ENCODE measurements at regions not wholly inside any gene's neighbourhood (a gene's known extent, or its start where the extent isn't known, plus 50 kb on each side); places are given as distances from the start of the nearest gene placed in this dataset.

- Mint-ChIP-seq H3K4me1 (peaks cover 2 to 16% (median 16%) of the 10 kb centered on the region in 3 donors), H3K4me3 (no peak overlapping the region), H3K27me3 (peaks cover 11 to 15% of the 10 kb centered on the region in 2 donors), H3K36me3 (no peaks in the 10 kb centered on the region), H3K27ac (no peak overlapping the region), H3K9me3 (peaks cover 4 to 9% (median 5%) of the 10 kb centered on the region in 3 donors)
- ATAC-seq (replicated peaks in 1 of 4), result no peak
- Histone ChIP-seq H3K27ac (ENCODE audit: low read length) (no peak overlapping the region), H3K9me3 (no peaks in the 10 kb centered on the region), H3K4me1 (ENCODE audit: control insufficient read depth in 1 of 2, extremely low read depth in 1 of 2, insufficient read depth in 2 of 2, low read length in 2 of 2) (peaks cover 0 to 15% of the 10 kb centered on the region in 2 experiments), H3K36me3 (ENCODE audit: control insufficient read depth in 2 of 2, extremely low read depth in 1 of 2, insufficient read depth in 1 of 2, low read length in 1 of 2) (peaks cover 0 to 5% of the 10 kb centered on the region in 2 donors), H3K27me3 (replicated peaks in 1 of 2; ENCODE audit: control insufficient read depth in 2 of 2, extremely low read depth in 1 of 2, insufficient read depth in 2 of 2, low read length in 1 of 2) (peaks cover 0 to 16% of the 10 kb centered on the region in 2 experiments), H3K4me3 (ENCODE audit: control insufficient read depth in 1 of 2, extremely low read depth in 1 of 2, low read length in 1 of 2) (no peak overlapping the region)
- WGBS (ENCODE audit: insufficient coverage), result 92% methylated on average over 14 of the region's 15 CpGs
- POLR2A ChIA-PET, result no interaction called here
- CTCF ChIA-PET, result no interaction called here
- no peak for DNase-seq
Measured at GRCh38 chr22:48104766-48105165, 1342.3 kb downstream of the TBC1D22A start.

GRCh38 chr22:48104102-48104738, 1341.8 kb downstream of the TBC1D22A start:
- Mint-ChIP-seq H3K36me3 (no peaks in the 10 kb centered on the region), H3K4me3 (no peak overlapping the region), H3K4me1 (peaks cover 2 to 20% (median 17%) of the 10 kb centered on the region in 3 donors), H3K27ac (no peak overlapping the region), H3K9me3 (peaks cover 4 to 9% (median 5%) of the 10 kb centered on the region in 3 donors), H3K27me3 (peaks cover 11 to 15% of the 10 kb centered on the region in 2 donors)
- ChIA-PET POLR2A (no interaction called here), CTCF (no interaction called here)
- no peaks in the 10 kb centered on the region for H3K9me3 ChIP-seq
- H3K36me3 ChIP-seq (ENCODE audit: control insufficient read depth in 2 of 2, extremely low read depth in 1 of 2, insufficient read depth in 1 of 2, low read length in 1 of 2), result peaks cover 0 to 5% of the 10 kb centered on the region in 2 donors
- WGBS (ENCODE audit: insufficient coverage), result 88% methylated on average over 17 of the region's 18 CpGs
- H3K27me3 ChIP-seq (replicated peaks in 1 of 2; ENCODE audit: control insufficient read depth in 2 of 2, extremely low read depth in 1 of 2, insufficient read depth in 2 of 2, low read length in 1 of 2), result peaks cover 0 to 19% of the 10 kb centered on the region in 2 experiments
- H3K4me3 ChIP-seq (ENCODE audit: control insufficient read depth in 1 of 2, extremely low read depth in 1 of 2, low read length in 1 of 2), result no peak overlapping the region
- peaks cover 0 to 21% of the 10 kb centered on the region in 2 experiments for H3K4me1 ChIP-seq (ENCODE audit: control insufficient read depth in 1 of 2, extremely low read depth in 1 of 2, insufficient read depth in 2 of 2, low read length in 2 of 2)
- no peak overlapping the region for H3K27ac ChIP-seq (ENCODE audit: low read length)
- ATAC-seq (replicated peaks in 1 of 4) (no peak), DNase-seq (no peak)

- H3K36me3 Mint-ChIP-seq, result no peaks in the 10 kb centered on the region
- CTCF ChIA-PET, result no interaction called here
- H3K27ac Mint-ChIP-seq, result no peak overlapping the region
- no peak for ATAC-seq (replicated peaks in 1 of 4)
- Histone ChIP-seq H3K36me3 (ENCODE audit: control insufficient read depth in 2 of 2, extremely low read depth in 1 of 2, insufficient read depth in 1 of 2, low read length in 1 of 2) (peaks cover 0 to 5% of the 10 kb centered on the region in 2 donors), H3K4me1 (ENCODE audit: control insufficient read depth in 1 of 2, extremely low read depth in 1 of 2, insufficient read depth in 2 of 2, low read length in 2 of 2) (peaks cover 5 to 28% of the 10 kb centered on the region in 2 experiments), H3K9me3 (no peaks in the 10 kb centered on the region), H3K27me3 (replicated peaks in 1 of 2; ENCODE audit: control insufficient read depth in 2 of 2, extremely low read depth in 1 of 2, insufficient read depth in 2 of 2, low read length in 1 of 2) (peaks cover 0 to 19% of the 10 kb centered on the region in 2 experiments), H3K4me3 (ENCODE audit: control insufficient read depth in 1 of 2, extremely low read depth in 1 of 2, low read length in 1 of 2) (no peak overlapping the region), H3K27ac (ENCODE audit: low read length) (no peak overlapping the region)
- POLR2A ChIA-PET, result no interaction called here
- H3K4me3 Mint-ChIP-seq, result no peak overlapping the region
- H3K4me1 Mint-ChIP-seq, result peaks cover 11 to 28% (median 24%) of the 10 kb centered on the region in 3 donors
- DNase-seq, result no peak
- peaks cover under 1% of the 10 kb centered on the region in 3 donors for H3K9me3 Mint-ChIP-seq
- 94% methylated on average over 20 of the region's 24 CpGs for WGBS (ENCODE audit: insufficient coverage)
- H3K27me3 Mint-ChIP-seq, result peaks cover 8 to 15% of the 10 kb centered on the region in 2 donors
Measured at GRCh38 chr22:48103126-48103875, 1340.9 kb downstream of the TBC1D22A start.

GRCh38 chr22:48102581-48102980, 1340.1 kb downstream of the TBC1D22A start:
- peaks cover 12 to 33% of the 10 kb centered on the region in 2 experiments for H3K4me1 ChIP-seq (ENCODE audit: control insufficient read depth in 1 of 2, extremely low read depth in 1 of 2, insufficient read depth in 2 of 2, low read length in 2 of 2)
- ChIA-PET POLR2A (no interaction called here), CTCF (no interaction called here)
- H3K27ac ChIP-seq (ENCODE audit: low read length), result no peak overlapping the region
- H3K4me3 Mint-ChIP-seq, result no peak overlapping the region
- ATAC-seq (replicated peaks in 1 of 4) (no peak), DNase-seq (no peak)
- H3K27me3 Mint-ChIP-seq, result peaks cover 8 to 15% of the 10 kb centered on the region in 2 donors
- no peaks in the 10 kb centered on the region for H3K9me3 Mint-ChIP-seq
- WGBS (ENCODE audit: insufficient coverage), result 88% methylated on average over 5 of the region's 5 CpGs
- H3K9me3 ChIP-seq, result no peaks in the 10 kb centered on the region
- peaks cover 0 to 5% of the 10 kb centered on the region in 2 donors for H3K36me3 ChIP-seq (ENCODE audit: control insufficient read depth in 2 of 2, extremely low read depth in 1 of 2, insufficient read depth in 1 of 2, low read length in 1 of 2)
- H3K27ac Mint-ChIP-seq, result no peak overlapping the region
- H3K4me3 ChIP-seq (ENCODE audit: control insufficient read depth in 1 of 2, extremely low read depth in 1 of 2, low read length in 1 of 2), result no peak overlapping the region
- no peaks in the 10 kb centered on the region for H3K36me3 Mint-ChIP-seq
- H3K27me3 ChIP-seq (replicated peaks in 1 of 2; ENCODE audit: control insufficient read depth in 2 of 2, extremely low read depth in 1 of 2, insufficient read depth in 2 of 2, low read length in 1 of 2), result peaks cover 0 to 19% of the 10 kb centered on the region in 2 experiments
- peaks cover 18 to 36% (median 32%) of the 10 kb centered on the region in 3 donors for H3K4me1 Mint-ChIP-seq

- Histone ChIP-seq H3K27me3 (replicated peaks in 1 of 2; ENCODE audit: control insufficient read depth in 2 of 2, extremely low read depth in 1 of 2, insufficient read depth in 2 of 2, low read length in 1 of 2) (peaks cover 0 to 18% of the 10 kb centered on the region in 2 experiments), H3K36me3 (ENCODE audit: control insufficient read depth in 2 of 2, extremely low read depth in 1 of 2, insufficient read depth in 1 of 2, low read length in 1 of 2) (peaks cover 0 to 5% of the 10 kb centered on the region in 2 donors), H3K4me3 (ENCODE audit: control insufficient read depth in 1 of 2, extremely low read depth in 1 of 2, low read length in 1 of 2) (no peak overlapping the region), H3K27ac (ENCODE audit: low read length) (no peak overlapping the region), H3K9me3 (no peaks in the 10 kb centered on the region), H3K4me1 (ENCODE audit: control insufficient read depth in 1 of 2, extremely low read depth in 1 of 2, insufficient read depth in 2 of 2, low read length in 2 of 2) (peaks cover 13 to 42% of the 10 kb centered on the region in 2 experiments)
- Mint-ChIP-seq H3K27me3 (peaks cover 8 to 15% of the 10 kb centered on the region in 2 donors), H3K36me3 (no peaks in the 10 kb centered on the region), H3K27ac (no peak overlapping the region), H3K4me3 (no peak overlapping the region), H3K4me1 (peaks cover 23 to 43% (median 37%) of the 10 kb centered on the region in 3 donors), H3K9me3 (no peaks in the 10 kb centered on the region)
- POLR2A ChIA-PET, result no interaction called here
- CTCF ChIA-PET, result no interaction called here
- DNase-seq, result no peak
- over 99% methylated on average over 8 of the region's 8 CpGs for WGBS (ENCODE audit: insufficient coverage)
- ATAC-seq (replicated peaks in 1 of 4), result no peak
Measured at GRCh38 chr22:48101704-48102103, 1339.3 kb downstream of the TBC1D22A start.

GRCh38 chr22:48100685-48101417, 1338.4 kb downstream of the TBC1D22A start:
- Mint-ChIP-seq H3K9me3 (no peaks in the 10 kb centered on the region), H3K4me1 (peaks cover 23 to 43% (median 37%) of the 10 kb centered on the region in 3 donors), H3K27me3 (peaks cover 5 to 14% of the 10 kb centered on the region in 2 donors), H3K36me3 (no peaks in the 10 kb centered on the region), H3K27ac (no peak overlapping the region), H3K4me3 (peak overlapping the region in 1 of 3 donors; percentile 43)
- Histone ChIP-seq H3K4me3 (ENCODE audit: control insufficient read depth in 1 of 2, extremely low read depth in 1 of 2, low read length in 1 of 2) (no peak overlapping the region), H3K9me3 (no peaks in the 10 kb centered on the region), H3K36me3 (ENCODE audit: control insufficient read depth in 2 of 2, extremely low read depth in 1 of 2, insufficient read depth in 1 of 2, low read length in 1 of 2) (peaks cover 0 to 5% of the 10 kb centered on the region in 2 donors), H3K27ac (ENCODE audit: low read length) (no peak overlapping the region), H3K27me3 (replicated peaks in 1 of 2; ENCODE audit: control insufficient read depth in 2 of 2, extremely low read depth in 1 of 2, insufficient read depth in 2 of 2, low read length in 1 of 2) (peaks cover 0 to 10% of the 10 kb centered on the region in 2 experiments), H3K4me1 (ENCODE audit: control insufficient read depth in 1 of 2, extremely low read depth in 1 of 2, insufficient read depth in 2 of 2, low read length in 2 of 2) (peaks cover 13 to 47% of the 10 kb centered on the region in 2 experiments)
- ChIA-PET POLR2A (interaction anchor here in 1 of 2 donors (0.7 kb wide), 1 partner anchor 11 kb away, joined by 8 read pairs; no protein-coding TSS in a partner anchor), CTCF (no interaction called here)
- 78% methylated on average over 9 of the region's 14 CpGs for WGBS (ENCODE audit: insufficient coverage)
- DNase-seq, result no peak
- ATAC-seq (replicated peaks in 1 of 4), result no peak

Measured in T-cell (primary cell).